ENCODE measurements at regions not wholly inside any gene's neighbourhood (a gene's known extent, or its start where the extent isn't known, plus 50 kb on each side); places are given as distances from the start of the nearest gene placed in this dataset.

DNA sequence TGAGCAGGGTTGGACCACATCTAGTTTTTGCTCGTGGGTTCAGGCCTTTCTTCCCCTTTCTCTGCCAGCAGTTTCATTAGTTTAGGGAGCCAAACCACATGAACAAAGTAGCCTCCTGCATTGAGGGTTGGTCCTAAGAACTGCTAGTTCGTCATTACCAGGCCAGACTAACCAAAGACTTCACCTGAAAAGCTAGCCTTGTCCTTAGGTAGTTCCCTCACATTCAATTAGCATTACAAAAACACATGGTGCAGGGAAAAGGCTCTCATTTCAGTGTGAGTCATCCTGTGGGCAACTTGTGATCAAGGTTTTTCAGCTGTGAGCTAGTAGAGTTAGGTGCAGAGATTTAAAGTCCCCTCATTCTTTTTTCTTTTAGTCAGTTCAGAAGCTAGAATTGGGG is 279.3 kb upstream of the CTNNB1 start:
- TF ChIP-seq CBX2 (IDR thresholded peaks at IDR 0.05; ENCODE audit: insufficient read depth, low read length, poor library complexity, severe bottlenecking) (no peak), ZNF707 (CRISPR knock-in tag; conservative IDR thresholded peaks at IDR 0.05) (no peak), MYBL2 (IDR thresholded peaks at IDR 0.05; ENCODE audit: low read depth) (no peak), MYBL2 (CRISPR knock-in tag; IDR thresholded peaks at IDR 0.05; ENCODE audit: borderline replicate concordance) (no peak), GABPA (tag; conservative IDR thresholded peaks at IDR 0.05; ENCODE audit: low read depth) (no peak), NFE2L1 (tag; IDR thresholded peaks at IDR 0.05; ENCODE audit: borderline replicate concordance, low read depth) (no peak), KDM5B (IDR thresholded peaks at IDR 0.05; ENCODE audit: insufficient replicate concordance, low read depth, low read length) (no peak), ZNF311 (CRISPR knock-in tag; IDR thresholded peaks at IDR 0.05) (no peak), NFXL1 (CRISPR knock-in tag; IDR thresholded peaks at IDR 0.05) (no peak), ARNT (IDR thresholded peaks at IDR 0.05) (no peak)
- TF ChIP-seq, protein P1, sequence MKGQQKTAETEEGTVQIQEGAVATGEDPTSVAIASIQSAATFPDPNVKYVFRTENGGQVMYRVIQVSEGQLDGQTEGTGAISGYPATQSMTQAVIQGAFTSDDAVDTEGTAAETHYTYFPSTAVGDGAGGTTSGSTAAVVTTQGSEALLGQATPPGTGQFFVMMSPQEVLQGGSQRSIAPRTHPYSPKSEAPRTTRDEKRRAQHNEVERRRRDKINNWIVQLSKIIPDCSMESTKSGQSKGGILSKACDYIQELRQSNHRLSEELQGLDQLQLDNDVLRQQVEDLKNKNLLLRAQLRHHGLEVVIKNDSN (CRISPR knock-in tag; IDR thresholded peaks at IDR 0.05), result no peak
- TF ChIP-seq, protein P2, sequence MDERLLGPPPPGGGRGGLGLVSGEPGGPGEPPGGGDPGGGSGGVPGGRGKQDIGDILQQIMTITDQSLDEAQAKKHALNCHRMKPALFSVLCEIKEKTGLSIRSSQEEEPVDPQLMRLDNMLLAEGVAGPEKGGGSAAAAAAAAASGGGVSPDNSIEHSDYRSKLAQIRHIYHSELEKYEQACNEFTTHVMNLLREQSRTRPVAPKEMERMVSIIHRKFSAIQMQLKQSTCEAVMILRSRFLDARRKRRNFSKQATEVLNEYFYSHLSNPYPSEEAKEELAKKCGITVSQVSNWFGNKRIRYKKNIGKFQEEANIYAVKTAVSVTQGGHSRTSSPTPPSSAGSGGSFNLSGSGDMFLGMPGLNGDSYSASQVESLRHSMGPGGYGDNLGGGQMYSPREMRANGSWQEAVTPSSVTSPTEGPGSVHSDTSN (CRISPR knock-in tag; IDR thresholded peaks at IDR 0.05; ENCODE audit: low read depth), result no peak
- TF ChIP-seq, protein P2 (tag; conservative IDR thresholded peaks at IDR 0.05; ENCODE audit: low read depth), result no peak
- TF ChIP-seq, protein P3, sequence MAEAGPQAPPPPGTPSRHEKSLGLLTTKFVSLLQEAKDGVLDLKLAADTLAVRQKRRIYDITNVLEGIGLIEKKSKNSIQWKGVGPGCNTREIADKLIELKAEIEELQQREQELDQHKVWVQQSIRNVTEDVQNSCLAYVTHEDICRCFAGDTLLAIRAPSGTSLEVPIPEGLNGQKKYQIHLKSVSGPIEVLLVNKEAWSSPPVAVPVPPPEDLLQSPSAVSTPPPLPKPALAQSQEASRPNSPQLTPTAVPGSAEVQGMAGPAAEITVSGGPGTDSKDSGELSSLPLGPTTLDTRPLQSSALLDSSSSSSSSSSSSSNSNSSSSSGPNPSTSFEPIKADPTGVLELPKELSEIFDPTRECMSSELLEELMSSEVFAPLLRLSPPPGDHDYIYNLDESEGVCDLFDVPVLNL (CRISPR knock-in tag; IDR thresholded peaks at IDR 0.05; ENCODE audit: low read depth), result no peak
